K562 (cell line): ENCODE measurements at regions not wholly inside any gene's neighbourhood (a gene's known extent, or its start where the extent isn't known, plus 50 kb on each side); places are given as distances from the start of the nearest gene placed in this dataset.
"Not testable (repeated sequence)": the region's sequence is repeated elsewhere in the genome, so short reads cannot be mapped to it uniquely, and the experiment has no call there.

Experiments
- ATAC-seq: fragments of 200-7000 bp; cut with Tn5 transposase; 3 replicates; pipeline ENCODE4 v1.9.1; 2020; ENCODE audit warnings: moderate library complexity
- BruUV-seq: library from RNA; stranded (reverse); fragments of 400-500 nt; replicated peaks from 2 replicates; lab custom pipeline; 2021; lab: Mats Ljungman, UMichigan
- CTCF ChIA-PET: fragments of 300-600 bp; formaldehyde crosslinking; extraction: SDS; loops from one replicate; lab custom pipeline; 2021; ENCODE audit warnings: low intra/inter-chr PET ratio; lab: Yijun Ruan, JAX
- POLR2A ChIA-PET: fragments of 300-600, 350-650 bp; sonication (Branson Sonifier 250); formaldehyde crosslinking; extraction: SDS; loops from one replicate; lab custom pipeline; 2021; ENCODE audit warnings: antibody characterized with exemption, inconsistent platforms; lab: Yijun Ruan, JAX
- DNase-seq, 4 experiments: peaks; one replicate each; pipeline versions ENCODE4 v3.0.0 to v3.0.0-alpha.2; 2011 to 2018; ENCODE audit warnings: low spot score in 3 of 4, mixed read lengths in 3 of 4; ENCODE audit errors: extremely low read depth in 1 of 4
- FAIRE-seq: peaks from 2 replicates; lab custom pipeline; 2011; peaks lifted over from hg19 to GRCh38; lab: Jason Lieb, UNC
- H2AFZ ChIP-seq: 2 replicates; pipeline ENCODE4 v1.6.0; 2011; ENCODE audit warnings: low read depth, low read length, control low read depth, inconsistent platforms
- H3K27ac ChIP-seq: fragments of 200-600 bp; 3 replicates; pipeline ENCODE4 v1.8.0; 2011; ENCODE audit warnings: low read depth, mild to moderate bottlenecking, control low read depth, inconsistent platforms, low read length, moderate library complexity, mixed read lengths; ENCODE audit errors: extremely low read depth
- H3K27me3 ChIP-seq, 2 experiments: fragments of 300-600 bp in 1 of 2; 2 replicates in 1 of 2; 3 replicates in 1 of 2; pipeline versions ENCODE4 v1.6.0 to v1.8.0; 2011; ENCODE audit warnings: inconsistent platforms in 2 of 2, low read length in 2 of 2, mild to moderate bottlenecking in 1 of 2, mixed read lengths in 1 of 2, moderate library complexity in 1 of 2; ENCODE audit not compliant: control insufficient read depth in 2 of 2, insufficient read depth in 2 of 2
- H3K36me3 ChIP-seq: fragments of 300-600 bp; 3 replicates; pipeline ENCODE4 v1.8.0; 2011; ENCODE audit warnings: mild to moderate bottlenecking, low read length, inconsistent platforms; ENCODE audit not compliant: control insufficient read depth, insufficient read depth
- H3K4me1 ChIP-seq, 2 experiments: fragments of 200-600 bp in 1 of 2; replicated peaks in 1 of 2; 2 replicates in 1 of 2; 3 replicates in 1 of 2; pipeline versions ENCODE4 v1.5.1 to v1.8.0; 2011; ENCODE audit warnings: inconsistent platforms in 2 of 2, low read length in 2 of 2, mild to moderate bottlenecking in 1 of 2, mixed read lengths in 1 of 2, moderate library complexity in 1 of 2; ENCODE audit not compliant: control insufficient read depth in 2 of 2, insufficient read depth in 2 of 2
- H3K4me2 ChIP-seq: 2 replicates; pipeline ENCODE4 v1.6.1; 2011; ENCODE audit warnings: low read length, control low read depth, inconsistent platforms, mixed read lengths; ENCODE audit not compliant: insufficient read depth
- H3K4me3 ChIP-seq: fragments of 200-600 bp; sonication (generic), shearing (Covaris generic); 2 replicates; pipeline ENCODE4 v1.5.1; 2016; ENCODE audit warnings: control low read depth, inconsistent platforms
- H3K79me2 ChIP-seq: fragments of 200-600 bp; 3 replicates; pipeline ENCODE4 v1.8.0; 2011; ENCODE audit warnings: low read length, inconsistent platforms; ENCODE audit not compliant: control insufficient read depth, insufficient read depth
- H3K9ac ChIP-seq, 2 experiments: 2 replicates each; pipeline versions ENCODE4 v1.6.0 to v1.6.1; 2011; ENCODE audit warnings: low read depth in 2 of 2, low read length in 2 of 2, control low read depth in 1 of 2, inconsistent platforms in 1 of 2, mild to moderate bottlenecking in 1 of 2, mixed read lengths in 1 of 2; ENCODE audit not compliant: insufficient read depth in 1 of 2
- H3K9me1 ChIP-seq: one replicate; pipeline ENCODE4 v1.6.0; 2011; ENCODE audit warnings: inconsistent platforms, mild to moderate bottlenecking, low read length, moderate library complexity; ENCODE audit not compliant: control insufficient read depth, insufficient read depth
- H3K9me3 ChIP-seq: replicated peaks from 2 replicates; pipeline ENCODE4 v1.5.1; 2011; ENCODE audit warnings: low read depth, low read length, inconsistent platforms; ENCODE audit not compliant: control insufficient read depth, insufficient read depth
- H4K20me1 ChIP-seq: replicated peaks from 2 replicates; pipeline ENCODE4 v1.6.1; 2011; ENCODE audit warnings: low read length, inconsistent platforms, mixed read lengths; ENCODE audit not compliant: control insufficient read depth, insufficient read depth
- REST ChIP-seq, 2 experiments: fragments of 450-650 bp; formaldehyde crosslinking in 1 of 2; IDR thresholded peaks; 2 replicates each; pipeline versions ENCODE4 v1.4.0 to v1.6.1; 2014 to 2020; ENCODE audit warnings: mild to moderate bottlenecking in 2 of 2, borderline replicate concordance in 1 of 2, low read depth in 1 of 2
- WGBS: fragments of 100-300 bp; shearing (Covaris generic); methylation state at CpG from one replicate; pipeline ENCODE4 v1.1.6; 2016; ENCODE audit warnings: low coverage, mixed read lengths; ENCODE audit not compliant: insufficient coverage; ENCODE audit errors: missing lambda C conversion rate; 5-methylcytosine and 5-hydroxymethylcytosine counted together
- in situ Hi-C: fragments of 300-500 bp; cut with MboI; formaldehyde crosslinking; loops from 4 replicates; pipeline ENCODE4 v1.15.0; 2018; ENCODE audit warnings: inconsistent platforms, mixed read lengths
- intact Hi-C: fragments of 100-400 bp; cut with micrococcal nuclease; formaldehyde crosslinking; loops from 2 replicates; pipeline ENCODE4 v1.14.2; 2022

- TF ChIP-seq REST (IDR thresholded peaks at IDR 0.05; ENCODE audit: borderline replicate concordance) (no peak), REST (CRISPR knock-in tag; IDR thresholded peaks at IDR 0.05; ENCODE audit: low read depth) (no peak)
These were observed 58.0 kb upstream of the AUTS2 start (continued) for GRCh38 chr7:69540287-69540686.

- intact Hi-C loops, H3K4me2 ChIP-seq, in situ Hi-C loops, BruUV-seq, H3K36me3 ChIP-seq, CTCF ChIA-PET, H3K4me1 ChIP-seq, H2AFZ ChIP-seq, FAIRE-seq, H3K4me3 ChIP-seq, H3K9ac ChIP-seq, H3K27me3 ChIP-seq, H4K20me1 ChIP-seq, H3K9me3 ChIP-seq, POLR2A ChIA-PET, H3K27ac ChIP-seq, ATAC-seq, H3K79me2 ChIP-seq, H3K9me1 ChIP-seq, DNase-seq: not testable (repeated sequence)
- WGBS = 2% methylated on average over 6 of the region's 6 CpGs
These were observed 56.4 kb upstream of the AUTS2 start for GRCh38 chr7:69541779-69542432.
